ENCODE measurements at regions not wholly inside any gene's neighbourhood (a gene's known extent, or its start where the extent isn't known, plus 50 kb on each side); places are given as distances from the start of the nearest gene placed in this dataset.

DNA sequence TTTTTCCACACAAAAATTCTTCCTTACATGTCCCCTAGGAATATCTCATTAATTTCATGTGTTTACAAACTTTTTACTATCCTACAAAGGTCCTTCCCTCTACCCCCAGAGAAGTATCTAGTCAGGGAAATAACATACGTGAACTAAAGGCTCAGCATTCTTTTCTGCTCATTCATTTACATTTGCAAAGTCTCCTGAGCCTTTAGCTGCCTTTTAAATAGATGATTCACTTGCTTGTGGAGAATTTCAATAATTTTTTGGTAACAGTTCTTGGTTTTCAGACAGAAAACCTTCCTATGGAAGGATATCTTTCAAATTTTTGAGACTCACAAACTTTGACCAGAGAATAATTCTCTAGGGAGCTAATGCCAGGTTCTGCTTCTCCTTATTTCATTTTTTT, 81.5 kb upstream of the RMDN2 start:
- no peaks in the 10 kb centered on the region for H3K4me1 ChIP-seq
- TF ChIP-seq CTCF (IDR thresholded peaks at IDR 0.05) (no peak), POLR2AphosphoS5 (IDR thresholded peaks at IDR 0.05) (no peak), POLR2A (IDR thresholded peaks at IDR 0.05) (no peak)
- no peaks in the 10 kb centered on the region for H3K36me3 ChIP-seq
- H3K27me3 ChIP-seq: no peaks in the 10 kb centered on the region
- H3K27ac ChIP-seq: no peak overlapping the region
- H3K4me3 ChIP-seq: no peak overlapping the region
- DNase-seq (ENCODE audit: low spot score in 2 of 2): no peak
- H3K9me3 ChIP-seq: no peaks in the 10 kb centered on the region
- intact Hi-C loops (cut with DNase I; ENCODE audit: low total_unique reads): no loop called here

GRCh38 chr2:37846207-37846606, 78.9 kb upstream of the RMDN2 start:
- DNase-seq (ENCODE audit: low spot score in 2 of 2): no peak
- H3K36me3 ChIP-seq: no peaks in the 10 kb centered on the region
- no peaks in the 10 kb centered on the region for H3K4me1 ChIP-seq
- H3K27ac ChIP-seq: no peak overlapping the region
- H3K27me3 ChIP-seq: no peaks in the 10 kb centered on the region
- H3K9me3 ChIP-seq: no peaks in the 10 kb centered on the region
- no peak overlapping the region for H3K4me3 ChIP-seq
- TF ChIP-seq CTCF (IDR thresholded peaks at IDR 0.05): no peak
- no peak for TF ChIP-seq POLR2AphosphoS5 (IDR thresholded peaks at IDR 0.05)
- TF ChIP-seq POLR2A (IDR thresholded peaks at IDR 0.05): no peak
- intact Hi-C loops (cut with DNase I; ENCODE audit: low total_unique reads): no loop called here

GRCh38 chr2:37847792-37848191, 77.3 kb upstream of the RMDN2 start:
- Histone ChIP-seq H3K4me1 (no peaks in the 10 kb centered on the region), H3K27me3 (no peaks in the 10 kb centered on the region), H3K9me3 (no peaks in the 10 kb centered on the region), H3K36me3 (no peaks in the 10 kb centered on the region), H3K4me3 (no peak overlapping the region), H3K27ac (no peak overlapping the region)
- no peak for DNase-seq (ENCODE audit: low spot score in 2 of 2)
- TF ChIP-seq POLR2AphosphoS5 (IDR thresholded peaks at IDR 0.05): no peak
- TF ChIP-seq POLR2A (IDR thresholded peaks at IDR 0.05): no peak
- no peak for TF ChIP-seq CTCF (IDR thresholded peaks at IDR 0.05)
- intact Hi-C loops (cut with DNase I; ENCODE audit: low total_unique reads): no loop called here

GRCh38 chr2:37848451-37848850, 76.6 kb upstream of the RMDN2 start:
- intact Hi-C loops (cut with DNase I; ENCODE audit: low total_unique reads): no loop called here
- TF ChIP-seq POLR2A (IDR thresholded peaks at IDR 0.05): no peak
- TF ChIP-seq CTCF (IDR thresholded peaks at IDR 0.05): no peak
- TF ChIP-seq POLR2AphosphoS5 (IDR thresholded peaks at IDR 0.05): no peak
- Histone ChIP-seq H3K36me3 (no peaks in the 10 kb centered on the region), H3K4me3 (no peak overlapping the region), H3K9me3 (no peaks in the 10 kb centered on the region), H3K4me1 (no peaks in the 10 kb centered on the region), H3K27ac (no peak overlapping the region), H3K27me3 (no peaks in the 10 kb centered on the region)
- no peak for DNase-seq (ENCODE audit: low spot score in 2 of 2)

DNA sequence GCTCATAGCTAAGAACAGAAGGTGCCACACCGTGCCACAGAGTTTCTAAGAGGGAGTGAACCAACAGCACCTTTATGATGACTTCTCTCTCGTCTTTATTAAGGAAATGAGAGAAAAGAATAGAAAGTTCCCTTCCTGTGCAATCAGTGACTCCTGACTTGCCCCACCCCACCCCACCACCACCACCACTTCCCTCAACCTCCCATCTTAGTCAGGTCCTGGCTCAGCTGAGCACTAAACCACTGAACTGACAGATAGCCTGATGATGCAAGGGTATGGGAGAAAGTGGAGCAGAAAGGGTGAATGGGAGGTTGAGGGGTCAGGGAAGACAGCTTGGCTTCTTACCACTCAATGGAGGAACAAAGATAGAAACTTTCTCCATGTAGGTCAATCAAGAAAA, 75.2 kb upstream of the RMDN2 start:
- Histone ChIP-seq H3K4me3 (no peak overlapping the region), H3K9me3 (no peaks in the 10 kb centered on the region), H3K27ac (no peak overlapping the region), H3K27me3 (no peaks in the 10 kb centered on the region), H3K36me3 (no peaks in the 10 kb centered on the region), H3K4me1 (no peaks in the 10 kb centered on the region)
- intact Hi-C loops (cut with DNase I; ENCODE audit: low total_unique reads): no loop called here
- TF ChIP-seq CTCF (IDR thresholded peaks at IDR 0.05) (no peak), POLR2A (IDR thresholded peaks at IDR 0.05) (no peak), POLR2AphosphoS5 (IDR thresholded peaks at IDR 0.05) (no peak)
- DNase-seq (ENCODE audit: low spot score in 2 of 2): no peak
